SHP77 (cell line): ENCODE measurements at regions not wholly inside any gene's neighbourhood (a gene's known extent, or its start where the extent isn't known, plus 50 kb on each side); places are given as distances from the start of the nearest gene placed in this dataset.
A peak's percentile ranks its signal among the peaks of the same experiment; 100 is the strongest.

Source experiments
- DNase-seq, 2 experiments: peaks; one replicate each; lab custom pipeline; 2025; lab: John Stamatoyannopoulos, UW

DNA sequence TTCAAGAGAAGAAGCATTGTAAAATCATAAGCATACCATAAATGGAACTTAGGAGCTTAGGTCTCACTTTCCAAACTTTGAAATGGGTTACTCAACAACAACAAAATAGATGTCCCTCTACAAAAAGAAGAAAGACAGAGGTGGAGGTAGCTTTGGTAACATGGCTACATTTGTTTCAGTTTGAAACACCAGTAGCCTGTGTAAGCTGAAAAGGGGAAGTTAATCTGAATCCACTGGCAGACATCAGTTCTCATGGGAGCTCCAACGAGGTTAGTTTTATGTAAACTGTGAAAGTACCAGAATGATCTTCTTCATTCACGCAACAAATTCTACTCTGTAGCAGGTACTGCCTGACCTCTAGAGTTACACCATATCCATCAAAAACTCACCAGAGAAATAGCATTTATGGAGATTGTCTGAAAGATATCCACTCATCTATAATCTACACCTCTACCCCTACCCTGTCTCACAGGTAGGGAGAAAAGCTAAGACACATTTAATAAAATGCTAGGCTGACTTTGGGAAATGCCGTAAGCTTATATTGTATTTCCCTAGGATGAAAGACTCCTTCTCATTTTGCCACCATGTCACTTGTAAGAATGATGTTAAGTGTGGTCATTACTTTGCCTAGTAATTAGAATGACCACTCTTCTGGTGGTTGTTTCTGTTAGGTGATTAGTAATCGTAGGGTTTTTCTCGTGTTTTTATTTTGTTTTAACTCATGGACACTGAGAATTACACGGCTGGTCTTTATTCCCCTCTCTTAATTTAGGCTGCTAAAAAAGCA is 224.1 kb downstream of the ASCL1 start:
- no peak for DNase-seq

DNA sequence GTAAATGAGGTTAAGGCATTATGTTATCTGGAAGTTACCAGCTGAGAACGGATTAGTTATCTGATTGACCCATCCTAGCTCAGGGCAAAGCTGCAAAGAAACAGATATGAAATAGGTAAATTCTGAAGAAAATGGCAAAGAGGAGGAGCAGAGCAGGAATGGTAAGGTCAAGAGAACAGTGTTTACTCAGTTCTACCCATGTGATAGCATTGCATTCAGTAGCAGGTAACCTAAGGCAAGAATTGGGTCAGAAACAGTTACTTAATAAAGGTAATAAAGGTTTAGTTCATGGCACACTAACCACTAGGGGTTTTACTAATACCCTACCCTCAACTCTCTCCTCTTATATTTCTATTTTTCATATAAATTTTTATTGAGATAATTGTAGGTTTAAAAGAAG is 224.8 kb downstream of the ASCL1 start:
- no peak for DNase-seq

DNA sequence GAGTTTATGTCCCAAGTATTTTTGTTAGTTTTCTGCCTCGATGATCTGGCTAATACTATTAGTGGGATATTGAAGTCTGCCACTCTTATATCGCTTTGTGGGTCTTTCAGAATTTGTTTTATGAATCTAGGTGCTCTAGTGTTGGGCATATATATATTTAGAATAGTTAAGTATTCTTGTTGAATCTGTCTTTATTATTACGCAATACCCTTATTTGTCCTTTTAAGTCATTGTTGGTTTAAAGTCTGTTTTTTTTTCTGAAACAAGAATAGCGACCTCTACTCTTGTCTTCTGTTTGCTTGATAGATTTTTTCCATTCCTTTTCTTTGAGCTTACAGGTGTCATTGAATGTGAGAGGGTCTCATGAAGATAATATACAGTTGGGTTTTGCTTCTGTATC is 239.0 kb downstream of the ASCL1 start:
- no peak for DNase-seq

DNA sequence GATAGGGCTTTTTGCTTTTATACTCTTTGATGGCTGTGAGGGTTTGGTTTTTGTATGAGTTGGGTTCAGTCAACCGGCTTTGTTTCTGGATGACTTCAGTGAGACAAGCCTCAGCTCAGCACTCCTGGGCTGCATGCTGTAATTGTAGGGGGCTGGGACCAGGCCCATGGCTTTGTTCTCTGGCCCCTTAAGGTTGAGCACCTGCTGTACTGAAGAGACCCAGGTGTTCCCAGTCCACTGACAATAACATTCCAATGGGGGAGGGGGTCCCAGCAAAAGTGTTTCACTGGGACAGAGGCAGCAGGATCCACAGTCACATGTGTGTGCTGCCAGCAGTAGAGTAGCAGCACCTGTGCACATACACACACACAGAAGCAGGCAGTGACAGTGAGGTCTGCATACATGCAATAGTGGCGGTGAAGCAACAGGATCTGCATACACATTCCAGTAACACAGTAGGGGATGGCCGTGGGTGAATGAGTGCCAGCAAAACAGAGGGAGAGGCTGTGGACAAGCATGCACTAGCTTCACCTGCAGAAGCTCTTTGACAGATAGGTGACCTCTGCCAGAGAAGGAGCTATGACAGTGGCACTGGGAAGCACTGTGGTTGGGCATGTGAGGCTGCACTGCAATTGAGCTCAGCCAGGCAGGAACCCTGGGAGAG is 240.4 kb downstream of the ASCL1 start:
- peak; percentile 23 to 35 for DNase-seq

- DNase-seq: no peak
These were observed 241.0 kb downstream of the ASCL1 start for GRCh38 chr12:103198499-103198898.

DNA sequence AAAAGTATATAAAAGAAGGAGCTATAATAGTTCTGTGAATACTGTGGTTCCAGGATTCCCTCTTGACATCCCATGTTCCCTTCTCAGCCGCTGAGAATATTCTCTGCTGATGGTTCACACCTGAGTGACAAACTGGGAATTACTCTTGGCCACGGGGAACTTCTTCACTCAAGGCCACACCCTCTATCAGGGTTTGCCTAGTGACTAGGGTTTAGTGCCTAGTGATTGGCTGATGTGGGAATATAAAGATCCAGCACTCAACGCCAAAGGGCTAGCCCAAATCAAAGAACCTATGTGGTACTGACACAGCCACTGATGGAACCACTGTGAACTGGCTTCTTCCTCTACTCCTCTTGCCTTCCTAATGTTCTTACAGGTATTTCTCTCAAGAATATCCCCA is 248.4 kb downstream of the ASCL1 start:
- DNase-seq: no peak

GRCh38 chr12:103207936-103208335 is 250.5 kb downstream of the ASCL1 start:
- no peak for DNase-seq

DNA sequence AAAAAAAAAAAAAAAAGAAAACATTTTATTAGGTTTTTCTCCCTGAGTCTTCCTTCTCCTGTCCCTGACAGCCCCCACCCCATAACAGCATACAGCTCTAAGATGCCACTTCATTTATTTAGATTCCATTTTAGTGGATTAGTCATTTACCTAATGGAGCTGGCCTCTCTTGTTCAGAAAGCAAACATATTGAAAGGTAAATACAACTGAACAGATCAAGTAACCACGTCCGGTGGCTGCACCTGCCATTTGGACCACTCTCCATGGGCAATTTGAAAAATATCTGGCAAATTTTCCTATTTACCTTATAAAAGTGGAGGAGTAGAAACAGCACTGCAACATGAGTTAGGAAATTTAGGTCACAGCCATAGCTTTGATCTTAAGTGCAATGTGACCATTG is 254.6 kb downstream of the C12orf42 start:
- DNase-seq: peak; percentile 95 to 97

- DNase-seq: no peak
These were observed 251.2 kb downstream of the C12orf42 start for GRCh38 chr12:103244596-103244995.

DNA sequence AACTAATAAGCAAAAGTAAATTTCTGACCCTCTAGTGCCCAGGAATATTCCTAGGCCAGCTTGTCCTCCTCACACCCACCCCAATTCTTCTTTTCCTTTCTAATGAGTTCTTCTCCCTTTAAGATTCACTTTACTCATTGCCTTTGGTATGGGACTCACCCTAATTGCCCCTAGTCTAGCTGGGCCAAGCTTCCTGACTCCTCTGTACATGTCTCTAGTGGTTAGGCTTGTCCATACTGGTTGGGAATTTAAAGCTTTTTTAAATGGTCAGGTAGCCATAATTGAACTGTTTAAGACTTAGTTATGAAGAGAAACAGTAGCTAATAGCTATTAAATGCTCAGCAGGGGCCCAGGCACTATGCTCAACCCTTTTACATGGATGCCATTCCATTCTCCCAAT is 248.2 kb downstream of the C12orf42 start:
- DNase-seq: no peak

DNA sequence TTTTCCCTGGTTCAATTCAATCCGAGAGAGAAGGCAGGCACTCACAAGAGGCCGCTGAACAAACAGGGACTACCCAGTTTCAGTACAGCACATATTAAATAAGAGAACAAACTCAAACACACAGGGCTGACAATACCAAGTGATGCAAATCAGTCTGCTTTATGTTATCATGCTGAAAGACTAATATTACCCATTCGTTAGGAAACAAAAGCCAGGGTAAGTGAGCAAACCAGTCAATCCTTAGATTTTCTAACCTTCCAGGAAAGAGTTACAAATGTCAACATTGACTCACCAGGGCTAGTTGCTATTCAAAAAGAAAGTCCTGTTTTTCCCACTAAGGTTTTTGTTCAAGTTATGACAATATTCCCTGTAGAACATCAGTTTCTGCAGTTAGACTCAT is 246.2 kb downstream of the C12orf42 start:
- DNase-seq: peak; percentile 83

DNA sequence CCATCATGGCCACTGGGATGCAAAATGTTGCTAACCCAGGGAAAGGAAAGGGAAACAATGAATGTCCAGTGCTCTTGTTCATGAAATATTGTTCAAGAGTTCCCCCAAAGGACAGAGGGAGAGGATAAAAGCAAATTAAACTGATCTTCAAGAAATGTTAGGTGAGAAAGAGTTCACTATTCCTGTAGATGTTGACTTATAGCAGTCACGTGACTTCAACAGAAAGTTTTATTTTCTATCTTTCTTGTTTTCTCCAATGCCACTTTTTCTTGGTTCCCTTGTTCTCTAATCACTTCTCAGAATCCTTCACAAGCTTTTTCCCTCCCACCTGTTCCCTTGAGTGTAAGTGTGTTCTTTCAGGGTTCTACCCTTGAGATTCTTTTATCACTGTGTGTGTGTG is 245.3 kb downstream of the C12orf42 start:
- no peak for DNase-seq
